NCI-H748 (cell line): ENCODE measurements at regions not wholly inside any gene's neighbourhood (a gene's known extent, or its start where the extent isn't known, plus 50 kb on each side); places are given as distances from the start of the nearest gene placed in this dataset.
A peak's percentile ranks its signal among the peaks of the same experiment; 100 is the strongest.

ENCODE experiments used
- DNase-seq: peaks from one replicate; lab custom pipeline; 2025; ENCODE audit not compliant: unreplicated experiment; lab: John Stamatoyannopoulos, UW

- no peak for DNase-seq
Observed at GRCh38 chr12:103178366-103179080, 221.0 kb downstream of the ASCL1 start.

GRCh38 chr12:103181366-103182152, 224.1 kb downstream of the ASCL1 start:
- DNase-seq = no peak

GRCh38 chr12:103182299-103182698, 224.8 kb downstream of the ASCL1 start:
- no peak for DNase-seq

GRCh38 chr12:103196467-103196866, 239.0 kb downstream of the ASCL1 start:
- DNase-seq = no peak

- DNase-seq = peak; percentile 64
Observed at GRCh38 chr12:103197725-103198388, 240.4 kb downstream of the ASCL1 start.

- DNase-seq = no peak
Observed at GRCh38 chr12:103198499-103198898, 241.0 kb downstream of the ASCL1 start.

- DNase-seq = no peak
Observed at GRCh38 chr12:103205906-103206305, 248.4 kb downstream of the ASCL1 start.

- peak; percentile 76 for DNase-seq
Observed at GRCh38 chr12:103207936-103208335, 250.5 kb downstream of the ASCL1 start.

GRCh38 chr12:103241184-103241583, 254.6 kb downstream of the C12orf42 start:
- DNase-seq = peak; percentile 100

GRCh38 chr12:103244596-103244995, 251.2 kb downstream of the C12orf42 start:
- no peak for DNase-seq

- DNase-seq = peak; percentile 71
Observed at GRCh38 chr12:103247531-103247930, 248.2 kb downstream of the C12orf42 start.

GRCh38 chr12:103249607-103250006, 246.2 kb downstream of the C12orf42 start:
- DNase-seq = peak; percentile 96

GRCh38 chr12:103250487-103250886, 245.3 kb downstream of the C12orf42 start:
- DNase-seq = no peak
